ENCODE measurements at regions not wholly inside any gene's neighbourhood (a gene's known extent, or its start where the extent isn't known, plus 50 kb on each side); places are given as distances from the start of the nearest gene placed in this dataset.
A peak's percentile ranks its signal among the peaks of the same experiment; 100 is the strongest.

GRCh38 chr6:65814071-65814470, 107.0 kb upstream of the EYS start:
- no peak for DNase-seq (ENCODE audit: low spot score)

DNA sequence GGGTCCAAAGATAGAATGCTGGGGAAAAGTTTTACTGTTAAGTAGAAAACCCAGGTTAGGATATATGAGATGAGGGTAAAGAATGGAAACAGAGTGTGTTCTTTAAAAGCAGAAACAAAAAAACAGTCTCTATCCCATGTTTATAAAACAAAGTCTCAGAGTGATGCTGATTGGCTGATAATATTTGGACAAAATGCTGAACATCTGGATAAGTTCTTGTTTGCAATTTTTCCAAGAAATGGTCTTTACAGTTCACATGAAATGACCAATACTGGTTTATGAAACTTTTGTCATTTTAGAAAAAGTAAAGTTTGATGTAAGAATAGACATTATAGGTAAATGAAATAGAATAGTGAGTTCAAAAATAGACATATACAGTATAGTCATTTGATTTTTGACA, 96.2 kb upstream of the EYS start:
- no peak for DNase-seq (ENCODE audit: low spot score)

DNA sequence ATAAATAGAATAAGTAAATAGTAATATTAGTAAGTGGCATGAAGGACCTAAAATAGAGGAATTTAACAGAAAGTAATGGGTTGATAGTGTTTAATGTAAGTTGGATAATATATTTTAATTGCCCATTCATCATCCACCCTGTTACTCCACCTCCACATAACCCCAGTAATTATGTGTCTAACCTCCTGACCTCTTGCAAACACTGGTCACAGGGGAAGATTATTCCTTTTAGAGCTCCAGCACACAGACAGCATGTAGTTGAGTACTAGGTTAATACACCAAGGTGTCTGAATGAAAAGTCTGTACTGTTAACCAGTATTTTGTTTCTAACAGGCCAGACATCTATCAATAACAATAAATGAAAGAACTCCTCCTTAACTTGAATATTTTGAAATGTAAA, 92.4 kb upstream of the EYS start:
- DNase-seq (ENCODE audit: low spot score), result peak; percentile 34

DNA sequence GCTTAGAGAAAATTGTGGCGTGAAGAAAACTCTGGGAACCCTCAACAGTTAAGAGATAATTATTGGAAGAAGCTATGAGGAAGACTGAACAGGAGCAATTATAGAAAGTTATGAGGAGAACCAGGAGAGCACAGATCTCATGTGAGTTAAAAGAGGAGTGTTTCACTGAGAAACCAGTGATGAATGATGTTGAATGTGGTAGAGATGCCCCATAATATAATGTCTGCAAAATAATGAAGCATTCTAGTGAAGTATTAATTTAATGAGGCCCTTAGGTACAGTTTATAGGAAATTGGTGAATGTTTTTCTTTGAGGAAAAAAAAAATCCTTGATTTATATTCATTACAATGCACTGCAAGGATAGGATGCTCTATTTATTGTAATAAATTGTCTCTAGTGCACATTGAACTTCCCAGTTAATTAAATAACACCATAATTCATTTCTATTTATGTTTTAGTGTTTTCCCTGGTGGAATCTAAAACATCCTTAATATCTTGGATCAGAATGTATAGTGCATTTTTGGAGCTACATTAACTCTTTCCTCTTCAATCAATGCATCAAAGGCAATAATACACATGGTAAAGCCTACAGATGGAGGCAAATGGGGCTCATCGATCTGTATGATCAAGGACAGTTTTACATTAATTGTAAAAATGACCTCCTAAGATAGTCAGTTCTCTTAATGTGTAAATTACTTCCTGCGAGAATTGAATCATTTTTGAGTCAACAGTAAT, 91.4 kb upstream of the EYS start:
- no peak for DNase-seq (ENCODE audit: low spot score)

DNA sequence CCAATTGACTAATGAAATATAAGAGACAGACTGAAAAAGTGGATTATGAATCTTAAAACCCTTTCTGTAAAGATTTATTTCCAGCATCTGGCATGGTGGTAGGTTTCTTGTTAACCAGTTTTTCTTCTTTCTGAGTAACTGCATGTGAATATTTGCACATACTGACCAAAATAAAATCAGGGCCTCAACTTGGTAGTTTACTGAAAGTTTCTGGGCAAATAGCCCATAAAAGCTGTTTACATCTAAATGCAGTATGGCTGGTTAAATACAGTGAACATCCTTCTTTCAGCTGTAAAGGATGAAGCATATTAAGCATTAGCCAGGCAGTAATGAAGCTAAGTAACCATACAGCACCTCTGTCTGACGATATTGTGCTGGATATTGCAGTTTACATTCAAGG, 83.6 kb upstream of the EYS start:
- no peak for DNase-seq (ENCODE audit: low spot score)

DNA sequence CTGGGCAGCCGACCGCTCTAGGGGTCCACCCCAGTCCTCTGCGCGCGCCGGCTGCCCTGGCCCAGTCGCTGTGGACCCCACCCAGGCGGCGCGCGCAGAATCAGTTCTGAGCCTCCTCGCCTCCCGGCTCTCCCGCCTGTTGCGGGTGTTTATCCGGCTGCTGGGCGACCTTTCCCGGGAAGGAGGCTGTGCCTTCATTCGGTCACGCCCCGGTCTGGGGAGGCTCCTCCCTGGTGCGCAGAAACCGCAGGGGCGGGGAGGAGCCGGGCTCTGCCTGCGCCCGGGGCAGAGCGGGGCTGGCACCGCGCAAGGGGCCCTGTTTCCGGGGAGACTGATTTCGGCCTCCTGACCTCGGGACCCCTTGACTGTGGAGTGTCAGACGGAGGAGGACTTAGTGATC, 80.8 kb upstream of the EYS start:
- peak; percentile 64 for DNase-seq (ENCODE audit: low spot score)

GRCh38 chr6:65786815-65787214, 79.8 kb upstream of the EYS start:
- DNase-seq (ENCODE audit: low spot score), result no peak

GRCh38 chr6:65780691-65781090, 73.7 kb upstream of the EYS start:
- no peak for DNase-seq (ENCODE audit: low spot score)

GRCh38 chr6:65776332-65776731, 69.3 kb upstream of the EYS start:
- no peak for DNase-seq (ENCODE audit: low spot score)

GRCh38 chr6:65771946-65772345, 64.9 kb upstream of the EYS start:
- DNase-seq (ENCODE audit: low spot score), result no peak

- DNase-seq (ENCODE audit: low spot score), result no peak
These were observed 54.9 kb upstream of the EYS start for GRCh38 chr6:65761890-65762289.

DNA sequence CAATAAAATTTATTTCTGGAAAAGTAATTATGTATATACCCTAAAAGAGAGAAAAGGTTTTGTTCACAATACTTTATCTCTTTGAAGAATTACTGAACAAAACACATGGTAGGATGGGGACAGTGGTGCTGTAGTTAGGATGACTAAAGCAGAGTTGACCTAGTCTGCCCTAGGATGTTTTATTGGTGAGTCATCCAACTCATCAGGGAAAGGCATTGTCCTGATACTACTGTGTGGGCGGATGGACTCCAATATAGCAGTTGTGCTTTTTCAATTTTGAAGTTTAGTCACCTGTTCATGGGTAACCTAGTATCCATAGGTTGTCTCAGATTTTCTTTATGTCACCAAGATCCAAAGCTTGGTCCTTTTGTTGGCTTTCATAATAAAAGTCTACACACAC, 53.3 kb upstream of the EYS start:
- DNase-seq (ENCODE audit: low spot score), result no peak

All from HuH-7 (cell line).